Smooth muscle cell (in vitro differentiated cells): ENCODE measurements at regions not wholly inside any gene's neighbourhood (a gene's known extent, or its start where the extent isn't known, plus 50 kb on each side); places are given as distances from the start of the nearest gene placed in this dataset.

Experiments
- DNase-seq: peaks from one replicate; lab custom pipeline; 2025; ENCODE audit not compliant: unreplicated experiment; lab: John Stamatoyannopoulos, UW
- H2AFZ ChIP-seq: fragments of 200-600 bp; sonication (generic); 2 replicates; pipeline ENCODE4 v1.6.0; 2016; ENCODE audit warnings: antibody characterized with exemption, low read depth, mild to moderate bottlenecking
- H3F3A ChIP-seq: fragments of 200-600 bp; sonication (generic); 2 replicates; pipeline ENCODE4 v1.6.0; 2017; ENCODE audit warnings: antibody characterized with exemption, low read depth
- H3K27ac ChIP-seq: fragments of 200-600 bp; sonication (generic); 2 replicates; pipeline ENCODE4 v1.5.1; 2016; ENCODE audit warnings: low read depth, mild to moderate bottlenecking
- H3K27me3 ChIP-seq: fragments of 200-600 bp; sonication (generic); 2 replicates; pipeline ENCODE4 v1.6.1; 2016; ENCODE audit warnings: low read depth, mild to moderate bottlenecking
- H3K36me3 ChIP-seq: fragments of 200-600 bp; sonication (generic); 2 replicates; pipeline ENCODE4 v1.5.1; 2016; ENCODE audit warnings: low read depth
- H3K4me1 ChIP-seq: fragments of 200-600 bp; sonication (generic); 2 replicates; pipeline ENCODE4 v1.5.1; 2016; ENCODE audit warnings: low read depth
- H3K4me2 ChIP-seq: fragments of 200-600 bp; sonication (generic); 2 replicates; pipeline ENCODE4 v1.6.0; 2016; ENCODE audit warnings: mild to moderate bottlenecking
- H3K4me3 ChIP-seq: fragments of 200-600 bp; sonication (generic); 2 replicates; pipeline ENCODE4 v1.5.1; 2016; ENCODE audit warnings: mild to moderate bottlenecking
- H3K79me2 ChIP-seq: fragments of 200-600 bp; sonication (generic); 2 replicates; pipeline ENCODE4 v1.6.0; 2016; ENCODE audit warnings: low read depth, mild to moderate bottlenecking
- H3K9ac ChIP-seq: fragments of 200-600 bp; sonication (generic); 2 replicates; pipeline ENCODE4 v1.6.0; 2016; ENCODE audit warnings: low read depth
- H3K9me3 ChIP-seq: fragments of 200-600 bp; sonication (generic); replicated peaks from 2 replicates; pipeline ENCODE4 v1.5.1; 2016; ENCODE audit warnings: low read depth
- H4K20me1 ChIP-seq: fragments of 200-600 bp; sonication (generic); 2 replicates; pipeline ENCODE4 v1.6.0; 2016; ENCODE audit warnings: low read depth
- WGBS: methylation state at CpG from one replicate; pipeline ENCODE4 v1.1.7; 2016; ENCODE audit warnings: low lambda C conversion rate; 5-methylcytosine and 5-hydroxymethylcytosine counted together
- TF ChIP-seq, protein P1 (sequence below): fragments of 200-600 bp; sonication (generic); IDR thresholded peaks from 2 replicates; pipeline ENCODE4 v1.5.1; 2017; ENCODE audit warnings: borderline replicate concordance, mild to moderate bottlenecking, antibody characterized with exemption; ENCODE audit not compliant: insufficient read depth, poor library complexity, severe bottlenecking

DNA sequence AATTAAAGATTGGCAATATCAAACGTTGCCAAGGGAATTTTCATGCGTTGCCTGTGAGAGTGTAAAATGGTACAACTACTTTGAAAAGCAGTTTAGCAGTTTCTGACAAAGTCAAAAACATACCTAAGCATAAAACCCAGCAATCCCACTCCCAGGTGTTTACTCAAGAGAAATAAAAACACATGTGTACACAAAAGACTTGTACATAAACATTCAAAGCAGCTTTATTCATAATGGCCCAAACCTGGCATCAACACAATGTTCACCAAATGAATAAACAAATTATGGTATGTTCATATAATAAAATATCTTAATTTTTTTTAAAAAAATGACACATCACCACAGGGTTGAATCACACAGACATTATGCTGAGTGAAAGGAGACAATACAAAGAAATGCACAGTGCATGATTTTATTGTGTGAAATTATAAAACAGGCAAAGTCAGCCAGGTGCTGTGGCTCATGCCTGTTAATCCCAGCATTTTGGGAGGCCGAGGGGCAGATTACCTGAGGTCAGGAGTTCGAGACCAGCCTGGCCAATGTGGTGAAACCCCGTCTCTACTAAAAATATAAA is 240.4 kb upstream of the MARCKS start:
- Histone ChIP-seq H3F3A (no peaks in the 10 kb centered on the region), H3K79me2 (no peaks in the 10 kb centered on the region), H3K4me3 (no peak overlapping the region), H2AFZ (no peak overlapping the region), H4K20me1 (no peaks in the 10 kb centered on the region), H3K9me3 (no peaks in the 10 kb centered on the region), H3K4me2 (no peak overlapping the region), H3K27ac (no peak overlapping the region), H3K4me1 (peaks cover 7% of the 10 kb centered on the region), H3K36me3 (no peaks in the 10 kb centered on the region), H3K27me3 (no peaks in the 10 kb centered on the region), H3K9ac (no peak overlapping the region)
- no peak for DNase-seq
- TF ChIP-seq, protein P1, sequence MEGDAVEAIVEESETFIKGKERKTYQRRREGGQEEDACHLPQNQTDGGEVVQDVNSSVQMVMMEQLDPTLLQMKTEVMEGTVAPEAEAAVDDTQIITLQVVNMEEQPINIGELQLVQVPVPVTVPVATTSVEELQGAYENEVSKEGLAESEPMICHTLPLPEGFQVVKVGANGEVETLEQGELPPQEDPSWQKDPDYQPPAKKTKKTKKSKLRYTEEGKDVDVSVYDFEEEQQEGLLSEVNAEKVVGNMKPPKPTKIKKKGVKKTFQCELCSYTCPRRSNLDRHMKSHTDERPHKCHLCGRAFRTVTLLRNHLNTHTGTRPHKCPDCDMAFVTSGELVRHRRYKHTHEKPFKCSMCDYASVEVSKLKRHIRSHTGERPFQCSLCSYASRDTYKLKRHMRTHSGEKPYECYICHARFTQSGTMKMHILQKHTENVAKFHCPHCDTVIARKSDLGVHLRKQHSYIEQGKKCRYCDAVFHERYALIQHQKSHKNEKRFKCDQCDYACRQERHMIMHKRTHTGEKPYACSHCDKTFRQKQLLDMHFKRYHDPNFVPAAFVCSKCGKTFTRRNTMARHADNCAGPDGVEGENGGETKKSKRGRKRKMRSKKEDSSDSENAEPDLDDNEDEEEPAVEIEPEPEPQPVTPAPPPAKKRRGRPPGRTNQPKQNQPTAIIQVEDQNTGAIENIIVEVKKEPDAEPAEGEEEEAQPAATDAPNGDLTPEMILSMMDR = no peak
- 96% methylated on average over 5 of the region's 5 CpGs for WGBS

DNA sequence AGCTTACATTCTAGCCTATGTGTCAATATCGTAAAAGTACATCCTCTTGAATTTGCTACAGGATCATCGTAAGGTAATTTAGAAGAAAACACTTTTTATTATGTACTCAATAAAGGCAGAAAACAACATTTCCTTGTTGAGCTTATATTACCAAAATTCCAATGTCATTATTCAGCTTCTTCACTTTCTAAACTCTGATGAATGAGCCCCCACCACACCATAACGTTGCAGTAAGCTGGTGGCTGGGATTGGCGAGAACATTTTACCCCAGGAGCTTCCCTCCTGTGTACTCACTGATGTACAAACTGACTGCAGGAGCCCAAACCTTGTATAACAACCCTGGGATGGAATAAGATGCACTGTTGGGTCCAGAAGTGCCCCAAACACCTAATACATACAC is 238.1 kb upstream of the MARCKS start:
- no peaks in the 10 kb centered on the region for H3K9me3 ChIP-seq
- no peaks in the 10 kb centered on the region for H3F3A ChIP-seq
- peaks cover 7% of the 10 kb centered on the region for H3K4me1 ChIP-seq
- H3K27me3 ChIP-seq = no peaks in the 10 kb centered on the region
- H4K20me1 ChIP-seq = no peaks in the 10 kb centered on the region
- no peak overlapping the region for H2AFZ ChIP-seq
- no peak overlapping the region for H3K4me3 ChIP-seq
- no peak overlapping the region for H3K9ac ChIP-seq
- DNase-seq = no peak
- TF ChIP-seq, protein P1 = no peak
- no peak overlapping the region for H3K4me2 ChIP-seq
- H3K27ac ChIP-seq = no peak overlapping the region
- no peaks in the 10 kb centered on the region for H3K36me3 ChIP-seq
- 72% methylated on average over 4 of the region's 4 CpGs for WGBS
- H3K79me2 ChIP-seq = no peaks in the 10 kb centered on the region

DNA sequence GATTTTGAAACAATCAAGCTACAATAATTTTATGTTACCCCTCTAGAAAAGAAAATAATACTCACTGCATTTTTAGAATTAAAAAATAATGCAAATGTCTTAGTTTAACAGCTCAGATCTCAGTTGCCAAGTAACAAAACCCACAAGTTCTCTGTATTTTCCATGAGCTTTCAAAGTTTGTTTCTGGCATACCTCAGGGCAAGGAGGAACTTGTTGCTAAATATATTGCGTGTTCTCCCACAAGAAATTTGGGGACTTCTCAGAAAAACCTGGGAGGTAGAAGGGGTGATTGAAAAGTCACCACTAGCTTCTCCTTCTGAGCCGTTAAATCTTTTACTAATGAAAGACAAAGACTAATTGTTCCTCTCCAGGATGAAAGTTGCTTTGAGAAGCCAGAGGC is 236.8 kb upstream of the MARCKS start:
- Histone ChIP-seq H3K27ac (no peak overlapping the region), H2AFZ (no peak overlapping the region), H3K9me3 (no peaks in the 10 kb centered on the region), H3F3A (no peaks in the 10 kb centered on the region), H3K36me3 (no peaks in the 10 kb centered on the region), H3K9ac (no peak overlapping the region), H3K4me1 (peaks cover 7% of the 10 kb centered on the region), H3K79me2 (no peaks in the 10 kb centered on the region), H3K27me3 (no peaks in the 10 kb centered on the region), H4K20me1 (no peaks in the 10 kb centered on the region), H3K4me3 (no peak overlapping the region), H3K4me2 (no peak overlapping the region)
- DNase-seq = no peak
- WGBS = 49% methylated on average over 2 of the region's 2 CpGs
- TF ChIP-seq, protein P1 = no peak

DNA sequence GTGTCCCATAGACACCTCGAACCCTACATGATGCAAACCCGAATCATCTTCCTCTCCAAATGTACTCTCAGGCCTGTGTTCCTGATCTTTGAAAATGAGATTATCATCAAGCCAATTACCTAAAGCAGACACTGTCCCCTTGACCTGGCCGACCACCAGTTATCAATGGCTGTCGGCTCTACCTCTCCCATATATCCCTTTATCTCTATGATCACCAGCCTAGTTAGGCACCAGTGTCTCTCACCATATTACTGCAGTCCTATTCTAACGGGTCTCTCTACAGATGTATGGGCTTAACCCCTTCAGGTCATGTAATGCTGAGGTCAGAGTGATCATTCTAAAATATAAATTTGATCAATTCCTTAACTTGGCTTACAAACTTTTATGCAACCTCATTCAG is 234.9 kb upstream of the MARCKS start:
- H3K36me3 ChIP-seq = no peaks in the 10 kb centered on the region
- H3K4me3 ChIP-seq = no peak overlapping the region
- TF ChIP-seq, protein P1 = no peak
- DNase-seq = no peak
- H3K4me2 ChIP-seq = no peak overlapping the region
- H4K20me1 ChIP-seq = no peaks in the 10 kb centered on the region
- no peaks in the 10 kb centered on the region for H3K9me3 ChIP-seq
- no peak overlapping the region for H3K9ac ChIP-seq
- H3K4me1 ChIP-seq = peaks cover 7% of the 10 kb centered on the region
- whole genome bisulfite sequencing = 66% methylated on average over 5 of the region's 5 CpGs
- no peak overlapping the region for H3K27ac ChIP-seq
- H3F3A ChIP-seq = no peaks in the 10 kb centered on the region
- H2AFZ ChIP-seq = no peak overlapping the region
- H3K79me2 ChIP-seq = no peaks in the 10 kb centered on the region
- H3K27me3 ChIP-seq = no peaks in the 10 kb centered on the region
